HG03571 (cell line): ENCODE measurements at regions not wholly inside any gene's neighbourhood (a gene's known extent, or its start where the extent isn't known, plus 50 kb on each side); places are given as distances from the start of the nearest gene placed in this dataset.

Source experiments
- ATAC-seq: cut with Tn5 transposase; IDR thresholded peaks from one replicate; pipeline ENCODE4 v1.9.1; 2021; ENCODE audit not compliant: unreplicated experiment

GRCh38 chr6:21648475-21649050 is 55.0 kb downstream of the SOX4 start:
- ATAC-seq = no peak

- ATAC-seq = no peak
Observed at GRCh38 chr6:21653323-21653722, 59.8 kb downstream of the SOX4 start.

GRCh38 chr6:21653905-21654304 is 60.4 kb downstream of the SOX4 start:
- no peak for ATAC-seq

GRCh38 chr6:21654361-21654760 is 60.8 kb downstream of the SOX4 start:
- no peak for ATAC-seq

- no peak for ATAC-seq
Observed at GRCh38 chr6:21663966-21664313, 70.4 kb downstream of the SOX4 start.

- no peak for ATAC-seq
Observed at GRCh38 chr6:21664314-21665109, 71.0 kb downstream of the SOX4 start.

GRCh38 chr6:21665110-21665391 is 71.5 kb downstream of the SOX4 start:
- no peak for ATAC-seq

GRCh38 chr6:21665392-21666200 is 72.0 kb downstream of the SOX4 start:
- ATAC-seq = no peak

GRCh38 chr6:21666201-21666691 is 72.7 kb downstream of the SOX4 start:
- no peak for ATAC-seq

GRCh38 chr6:21666853-21667681 is 73.5 kb downstream of the SOX4 start:
- no peak for ATAC-seq

- ATAC-seq = no peak
Observed at GRCh38 chr6:21668795-21669194, 75.2 kb downstream of the SOX4 start.

GRCh38 chr6:21676769-21677168 is 83.2 kb downstream of the SOX4 start:
- no peak for ATAC-seq

- ATAC-seq = no peak
Observed at GRCh38 chr6:21678990-21679389, 85.4 kb downstream of the SOX4 start.

GRCh38 chr6:21679761-21680265 is 86.3 kb downstream of the SOX4 start:
- ATAC-seq = no peak

GRCh38 chr6:21680611-21681010 is 87.1 kb downstream of the SOX4 start:
- ATAC-seq = no peak

- no peak for ATAC-seq
Observed at GRCh38 chr6:21690489-21690888, 96.9 kb downstream of the SOX4 start.

- no peak for ATAC-seq
Observed at GRCh38 chr6:21691685-21692346, 98.3 kb downstream of the SOX4 start.

- ATAC-seq = no peak
Observed at GRCh38 chr6:21692721-21693120, 99.2 kb downstream of the SOX4 start.

GRCh38 chr6:21694168-21694567 is 100.6 kb downstream of the SOX4 start:
- no peak for ATAC-seq

- ATAC-seq = no peak
Observed at GRCh38 chr6:21707524-21708319, 114.2 kb downstream of the SOX4 start.
